GM19025 (cell line): ENCODE measurements at regions not wholly inside any gene's neighbourhood (a gene's known extent, or its start where the extent isn't known, plus 50 kb on each side); places are given as distances from the start of the nearest gene placed in this dataset.
A peak's percentile ranks its signal among the peaks of the same experiment; 100 is the strongest.

Experiments used
- ATAC-seq: cut with Tn5 transposase; IDR thresholded peaks from one replicate; pipeline ENCODE4 v1.9.1; 2021; ENCODE audit warnings: mild to moderate bottlenecking, low read depth, moderate library complexity; ENCODE audit not compliant: unreplicated experiment

DNA sequence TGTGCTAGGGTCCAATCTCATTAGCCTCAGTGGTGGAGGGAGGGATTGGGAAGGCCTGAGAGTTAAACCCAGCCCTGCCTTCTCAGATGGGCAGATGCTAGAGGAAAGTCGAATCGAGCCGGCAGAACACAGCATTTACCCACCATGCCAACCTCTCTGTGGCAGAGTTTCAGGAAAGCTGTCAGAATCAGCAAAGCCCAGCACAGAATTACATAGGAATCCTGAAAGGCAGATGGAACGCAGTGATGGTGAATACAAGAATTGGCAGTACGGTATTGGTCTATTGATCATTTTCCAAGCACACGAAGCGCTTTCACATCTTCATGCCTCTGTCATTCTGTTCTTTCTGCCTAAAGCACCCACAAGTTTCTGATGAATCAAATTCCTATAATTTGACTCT, 417.7 kb upstream of the RBMS3 start:
- ATAC-seq = no peak

DNA sequence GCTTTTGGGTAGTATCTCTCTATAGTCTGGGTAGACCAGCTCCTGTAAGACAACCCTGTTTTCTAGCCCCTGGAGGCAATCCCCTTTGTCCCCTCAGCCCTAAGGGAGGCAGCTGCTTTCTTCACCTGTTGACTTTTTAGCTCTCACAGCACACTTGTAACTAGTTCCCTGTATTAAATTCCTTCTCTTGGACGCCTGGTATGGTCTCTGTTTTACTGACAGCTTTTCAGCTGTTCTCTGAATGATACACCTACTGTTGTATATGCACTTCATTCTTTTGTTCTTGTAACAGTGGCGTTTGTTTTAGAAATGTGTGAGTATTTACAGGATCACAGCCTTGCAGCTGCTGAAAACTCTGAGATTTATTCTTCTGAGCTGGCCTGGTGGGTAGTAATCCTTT, 413.0 kb upstream of the RBMS3 start:
- no peak for ATAC-seq

DNA sequence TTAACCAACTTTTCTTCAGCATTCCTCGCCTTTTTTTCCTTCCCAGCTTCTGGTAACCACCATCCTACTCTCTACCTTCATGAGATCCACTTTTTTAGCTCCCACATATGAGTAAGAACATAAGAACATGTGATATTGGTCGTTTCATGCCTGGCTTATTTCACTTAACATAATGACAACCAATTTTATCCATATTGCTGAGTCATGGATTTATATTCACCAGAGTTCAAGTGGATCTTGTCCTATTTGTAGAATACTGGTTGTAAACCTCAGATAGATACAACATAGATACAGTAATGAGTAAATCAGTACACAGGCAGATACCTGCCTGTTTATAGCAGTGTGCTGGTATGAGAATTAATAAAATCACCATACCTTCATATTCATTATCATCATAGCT, 412.0 kb upstream of the RBMS3 start:
- ATAC-seq = no peak

DNA sequence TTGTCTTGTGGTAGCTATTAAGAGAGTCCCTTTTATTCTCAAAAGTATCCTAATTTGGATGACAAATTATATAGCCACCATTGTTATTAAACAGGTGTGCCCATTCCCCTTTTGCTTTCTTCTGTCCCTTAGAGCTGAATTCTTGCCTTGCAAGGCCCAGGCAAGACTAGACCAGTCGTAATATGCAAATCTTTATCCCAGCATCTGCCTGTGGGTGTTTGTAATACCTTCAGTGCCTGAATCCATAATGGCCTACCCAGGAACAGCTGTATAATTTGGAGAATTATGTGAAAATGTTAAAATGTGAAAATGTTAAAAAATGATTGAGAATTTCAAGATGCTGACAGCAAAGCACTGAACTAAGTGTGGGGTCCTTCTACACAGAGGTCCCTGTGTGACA, 403.0 kb upstream of the RBMS3 start:
- no peak for ATAC-seq

DNA sequence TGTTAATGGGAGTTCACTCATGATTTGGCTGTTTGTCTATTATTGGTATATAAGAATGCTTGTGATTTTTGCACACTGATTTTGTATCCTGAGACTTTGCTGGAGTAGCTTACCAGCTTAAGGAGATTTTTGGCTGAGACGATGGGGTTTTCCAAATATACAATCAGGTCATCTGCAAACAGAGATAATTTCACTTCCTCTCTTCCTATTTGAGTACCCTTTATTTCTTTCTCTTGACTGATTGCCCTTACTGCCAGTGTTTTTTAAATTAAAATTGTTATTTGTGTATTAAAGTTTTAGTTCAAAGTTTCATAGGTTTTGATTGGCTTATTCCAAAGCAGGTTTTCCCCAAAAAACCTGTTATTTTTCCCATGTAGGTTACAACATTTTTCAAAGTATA, 390.5 kb upstream of the RBMS3 start:
- no peak for ATAC-seq

DNA sequence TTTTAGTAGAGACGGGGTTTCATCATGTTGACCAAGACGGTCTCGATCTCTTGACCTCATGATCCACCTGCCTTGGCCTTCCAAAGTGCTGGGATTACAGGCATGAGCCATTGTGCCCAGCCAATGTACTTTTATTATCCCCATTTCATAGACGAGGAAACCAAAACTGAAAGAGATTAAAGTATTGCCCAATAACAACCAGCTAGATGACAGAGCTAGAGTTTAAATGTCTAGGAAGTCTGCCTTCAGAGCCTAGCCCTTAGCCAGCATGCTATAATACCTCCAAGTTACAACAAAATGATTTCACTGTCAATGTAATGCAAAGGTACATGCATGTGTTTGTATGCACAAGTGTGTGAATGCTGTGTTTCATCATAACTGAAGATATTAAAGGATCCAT, 389.4 kb upstream of the RBMS3 start:
- ATAC-seq = no peak

DNA sequence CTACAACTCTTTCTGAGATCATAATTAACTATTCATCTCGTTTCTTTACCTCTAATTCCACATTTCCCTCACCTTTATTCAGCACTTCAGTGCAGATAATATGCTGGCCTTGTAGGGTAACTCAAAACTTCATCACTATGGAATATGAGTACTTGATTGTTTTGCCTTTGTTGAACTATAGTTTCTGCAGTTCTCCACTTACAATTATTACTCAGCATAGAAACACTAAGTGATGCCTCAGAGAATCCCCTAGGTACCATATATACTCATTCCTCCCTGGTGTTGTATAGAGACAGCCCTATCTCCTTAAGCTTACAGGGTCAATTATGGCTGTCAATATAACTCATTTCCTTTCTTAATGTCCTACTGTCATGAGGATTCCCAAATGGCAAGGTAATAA, 380.6 kb upstream of the RBMS3 start:
- ATAC-seq = no peak

DNA sequence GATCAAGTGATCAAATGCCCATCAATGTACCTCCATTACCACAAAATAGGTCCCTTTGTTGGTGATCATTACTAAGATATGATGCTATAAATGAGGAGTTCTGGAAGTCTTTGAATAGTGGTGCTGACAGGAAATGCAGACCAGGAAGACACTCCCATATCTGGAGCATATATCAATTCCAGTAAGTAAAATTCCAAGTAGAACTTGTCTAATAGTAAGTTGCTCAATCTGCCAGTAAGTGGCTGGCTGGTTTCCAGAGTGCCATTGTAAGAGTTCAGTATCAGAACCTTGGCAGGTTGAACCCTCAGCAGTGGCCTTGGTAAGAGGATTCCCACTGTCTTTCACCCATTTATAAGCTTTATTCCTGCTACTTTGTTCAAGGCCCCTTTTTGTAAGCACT, 379.9 kb upstream of the RBMS3 start:
- ATAC-seq = no peak

DNA sequence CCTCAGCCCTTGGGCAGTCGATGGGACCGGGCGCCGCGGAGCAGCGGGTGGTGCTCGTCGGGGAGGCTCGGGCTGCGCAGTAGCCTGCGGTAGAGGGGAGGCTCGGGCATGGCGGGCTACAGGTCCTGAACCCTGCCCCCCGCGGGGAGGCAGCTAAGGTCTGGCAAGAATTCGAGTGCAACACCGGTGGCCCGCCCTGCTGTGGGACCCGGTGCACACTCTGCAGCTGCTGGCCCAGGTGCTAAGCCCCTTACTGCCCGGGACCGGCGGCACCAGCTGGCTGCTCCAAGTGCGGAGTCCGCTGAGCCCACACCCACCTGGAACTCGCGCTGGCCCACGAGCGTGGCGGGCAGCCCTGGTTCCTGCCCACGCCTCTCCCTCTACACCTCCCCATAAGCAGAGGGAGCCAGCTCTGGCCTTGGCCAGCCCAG, 377.7 kb upstream of the RBMS3 start:
- no peak for ATAC-seq

DNA sequence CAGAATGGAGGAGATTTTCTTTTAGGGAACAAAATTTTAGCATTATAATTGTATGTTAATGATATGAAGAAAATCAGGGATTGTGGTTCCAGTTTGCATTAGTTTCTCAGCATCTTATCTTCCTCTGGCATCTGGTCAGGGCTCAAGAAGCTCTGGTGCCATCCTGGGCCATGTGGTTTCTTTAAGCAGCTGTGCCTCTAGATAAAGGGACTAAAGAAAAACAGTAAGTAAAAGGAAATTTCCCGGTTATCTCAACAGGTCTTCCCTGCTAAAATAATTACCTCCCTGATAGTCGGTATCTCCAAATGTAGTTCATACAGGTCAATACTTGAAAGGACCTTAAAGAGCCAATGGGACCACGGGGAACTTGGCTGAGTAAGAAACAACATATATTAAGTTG, 375.1 kb upstream of the RBMS3 start:
- no peak for ATAC-seq

DNA sequence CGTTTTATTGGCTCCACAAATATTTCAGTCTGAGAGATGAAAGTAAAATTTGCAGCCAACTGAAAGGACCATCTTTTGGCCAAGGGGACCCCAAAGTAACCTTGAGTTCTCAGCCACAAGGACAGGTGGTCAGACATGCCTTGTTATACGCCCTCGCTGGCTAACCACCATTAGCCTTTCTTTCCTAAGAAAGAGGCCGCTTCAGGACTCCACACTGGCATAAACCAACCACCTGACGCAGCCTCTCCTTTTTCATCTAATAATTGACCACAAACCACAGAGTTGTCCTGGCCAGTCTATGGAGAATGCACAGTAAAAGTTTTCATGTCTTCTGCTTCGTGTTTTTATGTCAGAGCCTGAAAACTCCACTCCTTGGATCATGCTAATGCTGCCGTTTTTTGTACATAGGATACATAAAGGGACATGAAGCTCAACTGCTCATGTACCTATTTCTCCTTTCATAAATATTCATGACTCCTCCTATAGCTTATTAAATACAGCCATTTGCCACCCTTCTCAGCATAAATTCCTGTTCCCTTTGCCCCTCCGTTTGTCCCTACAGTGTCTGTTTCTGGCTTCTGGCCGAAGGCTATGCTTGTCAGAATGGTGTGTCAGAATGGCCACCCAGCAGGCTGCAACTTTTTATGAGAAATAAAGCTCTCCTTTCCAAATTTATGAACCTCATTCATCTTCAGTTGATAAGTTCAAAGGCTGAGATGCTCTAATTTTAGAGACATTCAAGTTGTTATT, 374.1 kb upstream of the RBMS3 start:
- no peak for ATAC-seq

DNA sequence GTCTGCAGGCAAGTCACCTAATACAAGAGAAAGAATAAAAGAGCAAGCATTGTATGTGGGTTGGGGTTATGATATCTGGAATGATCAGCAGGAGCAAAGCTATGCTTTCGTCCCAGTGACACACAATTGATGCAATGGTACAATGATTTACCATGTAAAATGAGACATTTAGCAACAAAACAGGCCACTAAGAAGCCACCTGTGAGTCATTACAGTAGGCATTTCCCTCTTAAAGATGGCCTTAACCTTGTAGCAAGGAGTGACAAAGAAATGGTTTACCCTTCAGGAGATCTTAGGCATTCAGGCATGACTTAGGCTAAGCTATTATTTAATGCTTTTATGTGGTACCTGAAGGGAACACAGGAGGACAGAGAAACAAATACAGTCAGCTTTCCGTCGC, 373.3 kb upstream of the RBMS3 start:
- ATAC-seq = no peak

DNA sequence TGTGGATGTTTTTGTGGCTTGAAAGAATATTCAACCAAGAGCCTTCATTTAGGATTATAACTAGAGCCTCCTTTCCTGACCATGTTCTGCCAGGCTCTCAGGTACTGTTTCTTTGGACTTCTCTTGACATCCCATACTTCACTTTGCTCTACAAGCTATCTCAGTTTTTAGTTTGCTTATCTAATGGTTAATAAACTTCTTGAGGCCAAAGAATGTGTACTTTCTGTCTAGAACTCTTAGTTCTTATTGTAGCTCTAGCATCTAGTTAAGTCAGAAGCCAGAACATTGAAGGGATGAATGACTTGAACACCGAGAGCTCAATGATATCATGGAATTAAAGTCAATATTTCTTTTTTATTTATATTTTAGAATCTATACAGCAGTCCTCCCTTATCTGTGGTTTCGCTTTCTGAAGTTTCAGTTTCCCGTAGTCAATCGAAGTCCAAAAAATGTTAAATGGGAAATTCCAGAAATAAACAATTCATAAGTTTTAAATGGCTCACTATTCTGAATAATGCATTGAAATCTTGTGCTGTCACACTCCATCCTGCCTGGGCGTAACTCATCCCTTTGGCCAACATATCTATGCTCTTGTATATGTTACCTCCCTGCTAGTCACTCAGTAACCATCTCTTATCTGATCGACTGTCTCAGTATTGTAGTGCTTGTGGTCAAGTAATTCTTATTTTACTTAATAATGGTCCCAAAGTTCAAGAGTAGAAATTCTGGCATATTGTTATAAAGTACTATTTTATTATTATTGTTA, 368.6 kb upstream of the RBMS3 start:
- ATAC-seq = no peak

DNA sequence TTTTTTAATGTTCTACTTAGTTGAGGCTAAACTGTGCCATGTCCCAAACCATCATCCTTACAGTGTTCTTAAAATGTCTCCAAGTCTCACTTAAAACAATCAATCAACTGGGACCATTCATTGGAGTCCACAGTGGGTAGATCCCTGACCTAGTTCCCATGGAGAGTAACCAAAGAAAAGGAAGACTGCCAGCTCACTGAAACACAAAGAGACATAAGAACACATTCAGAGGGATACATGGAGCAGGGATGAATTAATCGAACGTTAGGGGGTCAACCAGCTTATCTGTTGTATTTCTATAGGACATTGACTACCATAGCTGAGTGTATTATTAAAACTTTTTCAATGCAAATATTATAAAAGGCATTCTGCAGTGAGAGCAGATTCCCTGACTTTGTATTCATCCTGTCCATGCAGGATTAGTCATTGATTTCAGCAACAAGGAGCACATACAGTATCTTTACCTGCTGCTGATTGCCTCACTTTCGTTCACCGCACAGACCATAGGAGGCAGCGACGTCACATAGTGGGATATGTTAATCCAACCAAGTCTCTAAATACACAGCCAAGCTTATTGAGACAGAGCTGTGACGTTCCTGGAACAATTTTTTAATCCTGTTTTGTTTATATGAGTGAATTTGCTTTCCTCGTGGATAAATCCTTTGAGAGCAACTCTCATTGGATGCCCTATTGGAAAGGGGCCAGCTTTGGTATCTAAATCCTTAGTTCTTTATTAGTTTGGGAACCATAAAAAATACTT, 364.9 kb upstream of the RBMS3 start:
- ATAC-seq = no peak

DNA sequence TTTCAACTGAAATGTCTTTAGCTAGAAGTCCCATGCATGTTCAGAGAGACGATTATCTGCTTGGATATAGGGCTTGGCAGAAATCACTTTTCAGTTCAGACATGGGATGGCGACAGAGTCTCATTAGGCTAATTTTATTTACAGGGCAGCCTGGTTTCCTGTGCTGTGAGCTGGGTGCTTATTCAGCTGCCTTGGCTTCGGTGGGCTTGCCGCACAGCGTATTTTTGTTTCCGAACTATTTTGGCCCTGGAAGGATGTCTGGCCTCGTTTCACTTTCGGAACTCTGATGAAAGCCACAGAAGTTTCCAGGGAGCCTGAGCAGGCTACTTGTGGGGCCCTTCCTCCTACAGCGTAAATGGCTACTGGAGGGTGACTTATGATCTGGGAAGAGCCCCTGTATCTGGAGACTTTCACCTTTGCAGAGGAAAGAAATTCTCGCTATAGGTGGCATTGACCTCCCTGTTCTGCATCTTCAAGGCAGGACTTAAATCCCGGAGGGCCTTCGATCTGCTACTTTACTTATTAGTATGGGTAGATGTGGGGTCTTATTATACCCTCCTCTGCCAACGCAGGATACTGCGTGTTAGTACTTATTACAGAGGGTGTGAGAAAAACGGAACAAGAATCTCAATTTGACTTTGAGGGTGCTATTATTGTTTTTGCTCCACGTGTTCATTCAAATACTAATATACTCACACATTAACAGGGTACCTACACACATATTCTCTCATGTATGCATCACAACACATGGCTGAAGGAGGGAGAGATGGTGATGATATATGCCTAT, 364.0 kb upstream of the RBMS3 start:
- ATAC-seq = peak; percentile 70

DNA sequence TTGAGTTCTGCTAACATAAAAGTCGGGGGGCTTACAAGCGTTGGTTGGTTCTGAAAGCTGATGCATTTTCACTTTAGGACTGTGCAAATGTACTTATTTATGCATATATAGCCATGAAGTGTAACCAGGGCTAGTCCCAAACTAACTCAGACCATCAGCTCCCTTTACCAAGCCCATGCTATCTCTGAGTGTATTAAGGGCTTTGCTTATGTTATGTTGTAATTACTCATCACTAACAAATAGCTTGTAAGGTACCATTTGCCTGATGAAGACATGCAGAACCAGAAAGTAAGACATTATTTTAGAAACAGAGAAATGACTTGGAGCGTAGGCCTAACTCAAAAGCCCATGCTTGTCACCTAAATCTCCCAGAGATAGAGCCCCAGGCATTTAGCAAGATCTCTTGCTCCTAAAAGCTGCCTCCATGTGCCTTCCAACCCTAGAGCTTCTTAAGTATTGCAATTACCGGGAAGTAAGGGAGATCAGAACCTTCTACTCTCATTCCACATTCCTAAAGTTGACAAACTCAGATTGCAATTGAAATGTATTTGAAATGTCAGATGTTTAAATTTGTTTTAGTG, 362.9 kb upstream of the RBMS3 start:
- ATAC-seq = no peak

DNA sequence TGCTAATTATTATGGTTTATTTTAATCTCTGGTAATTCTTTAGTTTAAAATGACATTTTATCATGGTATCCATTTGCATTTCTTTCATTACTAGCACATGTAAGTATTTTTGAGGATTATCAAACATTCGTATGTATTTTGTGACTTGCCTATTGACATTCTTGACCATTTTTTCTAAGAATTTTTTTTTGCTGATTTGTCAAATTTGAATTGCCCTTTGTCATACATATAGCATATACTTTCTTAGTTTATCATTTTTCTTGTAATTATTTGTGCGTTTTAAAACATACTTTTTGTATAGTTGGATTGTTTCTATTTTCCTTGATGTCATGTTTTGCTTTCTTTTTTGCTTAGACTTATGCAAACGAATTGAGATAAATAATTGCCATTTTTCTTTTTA, 358.5 kb upstream of the RBMS3 start:
- ATAC-seq = no peak

DNA sequence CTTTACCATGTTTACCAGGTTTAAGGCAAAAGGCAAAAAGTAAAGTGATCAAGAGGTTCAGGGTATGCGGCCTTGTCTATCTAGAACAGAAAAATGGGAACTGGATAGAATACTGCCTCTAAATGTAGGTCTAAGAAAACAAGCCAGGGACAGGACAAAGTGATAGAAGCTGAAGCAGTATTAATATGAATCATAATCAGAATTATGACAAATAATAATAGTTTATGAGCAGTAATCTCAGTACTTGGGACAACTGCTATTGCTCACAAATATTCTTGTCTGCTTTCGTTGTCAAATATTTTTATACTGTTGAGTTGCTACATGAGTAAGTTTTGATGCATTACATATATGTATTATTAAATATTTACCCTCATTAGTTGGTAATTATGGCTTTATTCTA, 356.9 kb upstream of the RBMS3 start:
- ATAC-seq = no peak

DNA sequence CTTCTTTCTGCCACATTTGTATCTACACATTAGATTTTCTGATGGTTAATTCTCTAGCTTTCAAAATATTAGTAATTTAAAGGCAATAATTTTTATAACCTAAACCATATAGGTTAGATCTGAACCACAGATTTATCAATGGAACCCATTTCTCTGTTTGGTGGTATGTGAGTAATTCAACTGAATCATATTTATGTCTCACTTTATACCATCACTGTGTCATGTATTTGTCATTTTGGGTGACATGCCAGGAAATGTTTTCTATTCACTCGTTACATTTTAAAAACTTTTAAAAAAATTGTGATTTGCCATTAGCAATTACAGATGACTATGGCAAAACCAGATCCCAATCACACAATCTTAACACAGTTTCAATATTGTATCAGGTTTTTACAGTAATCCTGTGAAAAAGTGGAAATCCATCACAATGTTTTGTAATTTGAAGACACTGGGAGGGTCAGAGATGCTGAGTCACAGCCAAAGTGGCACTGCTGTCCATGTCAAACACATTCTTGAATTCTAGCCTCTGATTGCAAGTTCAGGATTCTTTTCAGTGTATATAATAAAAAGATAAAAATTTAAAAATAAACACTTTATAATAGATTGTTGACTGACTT, 356.0 kb upstream of the RBMS3 start:
- no peak for ATAC-seq

DNA sequence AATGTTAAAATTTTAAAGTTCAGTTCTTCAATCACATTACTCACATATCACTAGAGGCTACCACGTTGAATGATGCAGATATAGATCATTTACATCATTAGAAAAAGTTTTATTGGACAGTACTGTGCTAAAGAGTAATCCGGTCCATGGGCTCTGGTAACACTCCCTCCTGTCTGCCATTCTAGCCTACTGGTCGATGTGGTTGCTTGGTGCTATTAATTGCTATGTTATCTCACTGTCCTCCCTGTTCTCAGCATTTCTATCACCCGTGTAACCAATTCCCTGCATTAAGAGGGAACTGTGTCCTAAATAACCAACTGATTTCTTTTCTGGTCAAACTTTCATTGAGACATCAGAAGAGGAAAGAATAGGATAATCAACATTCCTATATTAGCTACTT, 347.5 kb upstream of the RBMS3 start:
- no peak for ATAC-seq
